DMS153 treated with DMSO at 0.1 percent for 48 hours (cell line): ENCODE measurements at regions not wholly inside any gene's neighbourhood (a gene's known extent, or its start where the extent isn't known, plus 50 kb on each side); places are given as distances from the start of the nearest gene placed in this dataset.
"Not testable (repeated sequence)": the region's sequence is repeated elsewhere in the genome, so short reads cannot be mapped to it uniquely, and the experiment has no call there.

Experiments
- DNase-seq: peaks from one replicate; lab custom pipeline; 2025; ENCODE audit not compliant: unreplicated experiment; lab: John Stamatoyannopoulos, UW

- DNase-seq: not testable (repeated sequence)
Observed at GRCh38 chr22:22296047-22296446, 51.5 kb downstream of the VPREB1 start.

GRCh38 chr22:22297159-22297793 is 52.7 kb downstream of the VPREB1 start:
- DNase-seq: not testable (repeated sequence)

GRCh38 chr22:22297794-22298653 is 53.4 kb downstream of the VPREB1 start:
- peak; percentile 19 for DNase-seq

- DNase-seq: not testable (repeated sequence)
Observed at GRCh38 chr22:22298654-22299009, 54.0 kb downstream of the VPREB1 start.

- not testable (repeated sequence) for DNase-seq
Observed at GRCh38 chr22:22300511-22300910, 55.9 kb downstream of the VPREB1 start.

GRCh38 chr22:22300946-22301345 is 56.4 kb downstream of the VPREB1 start:
- not testable (repeated sequence) for DNase-seq

- no peak for DNase-seq
Observed at GRCh38 chr22:22316589-22316988, 72.0 kb downstream of the VPREB1 start.

- DNase-seq: no peak
Observed at GRCh38 chr22:22318723-22319465, 74.3 kb downstream of the VPREB1 start.

- DNase-seq: peak; percentile 6
Observed at GRCh38 chr22:22321743-22322611, 77.4 kb downstream of the VPREB1 start.

GRCh38 chr22:22322792-22323191 is 78.2 kb downstream of the VPREB1 start:
- no peak for DNase-seq

- no peak for DNase-seq
Observed at GRCh38 chr22:22327723-22328122, 83.1 kb downstream of the VPREB1 start.

- no peak for DNase-seq
Observed at GRCh38 chr22:22329792-22330191, 85.2 kb downstream of the VPREB1 start.

GRCh38 chr22:22335640-22336039 is 91.1 kb downstream of the VPREB1 start:
- not testable (repeated sequence) for DNase-seq

- DNase-seq: not testable (repeated sequence)
Observed at GRCh38 chr22:22336333-22336732, 91.7 kb downstream of the VPREB1 start.

- DNase-seq: not testable (repeated sequence)
Observed at GRCh38 chr22:22338778-22339177, 94.2 kb downstream of the VPREB1 start.

GRCh38 chr22:22341736-22342135 is 97.2 kb downstream of the VPREB1 start:
- DNase-seq: no peak

GRCh38 chr22:22342697-22343580 is 98.4 kb downstream of the VPREB1 start:
- DNase-seq: peak; percentile 28

GRCh38 chr22:22343581-22344296 is 99.2 kb downstream of the VPREB1 start:
- DNase-seq: no peak

- DNase-seq: no peak
Observed at GRCh38 chr22:22344430-22344829, 99.8 kb downstream of the VPREB1 start.
